IMR-90 (cell line): ENCODE measurements at regions not wholly inside any gene's neighbourhood (a gene's known extent, or its start where the extent isn't known, plus 50 kb on each side); places are given as distances from the start of the nearest gene placed in this dataset.

ENCODE experiments used
- ATAC-seq: fragments of 200-7000 bp; cut with Tn5 transposase; 2 replicates; pipeline ENCODE4 v1.9.1; 2020; ENCODE audit warnings: low read depth, mild to moderate bottlenecking, moderate library complexity
- BruUV-seq: library from RNA; stranded (reverse); fragments of 400-500 nt; replicated peaks from 2 replicates; lab custom pipeline; 2021; lab: Mats Ljungman, UMichigan
- CTCF ChIA-PET: fragments of 300-600 bp; formaldehyde crosslinking; extraction: SDS; loops from one replicate; lab custom pipeline; 2021; ENCODE audit warnings: antibody characterized with exemption; lab: Yijun Ruan, JAX
- POLR2A ChIA-PET: fragments of 300-600 bp; sonication (Branson Sonifier 250); formaldehyde crosslinking; loops from one replicate; lab custom pipeline; 2022; ENCODE audit warnings: antibody characterized with exemption; ENCODE audit not compliant: unreplicated experiment; lab: Charles Lee
- DNase-seq: peaks from one replicate; pipeline ENCODE4 v3.0.0; 2013
- H2AFZ ChIP-seq: replicated peaks from 2 replicates; pipeline ENCODE3; 2013; ENCODE audit warnings: low read length, mild to moderate bottlenecking; ENCODE audit not compliant: poor library complexity
- H2AK5ac ChIP-seq: 2 replicates; pipeline ENCODE4 v1.6.1; 2013; ENCODE audit warnings: low read depth, low read length, inconsistent platforms
- H2AK9ac ChIP-seq: replicated peaks from 2 replicates; pipeline ENCODE3; 2013; ENCODE audit warnings: mild to moderate bottlenecking, low read depth, low read length, moderate library complexity; ENCODE audit not compliant: poor library complexity
- H2BK120ac ChIP-seq: 2 replicates; pipeline ENCODE4 v1.6.1; 2013; ENCODE audit warnings: low read depth, low read length, inconsistent platforms
- H2BK15ac ChIP-seq: 3 replicates; pipeline ENCODE4 v1.6.1; 2013; ENCODE audit warnings: low read depth, low read length, inconsistent platforms
- H2BK20ac ChIP-seq: 2 replicates; pipeline ENCODE4 v1.6.1; 2013; ENCODE audit warnings: low read depth, mild to moderate bottlenecking, inconsistent platforms, low read length, moderate library complexity
- H2BK5ac ChIP-seq: 2 replicates; pipeline ENCODE4 v1.6.1; 2013; ENCODE audit warnings: mild to moderate bottlenecking, low read depth, low read length, inconsistent platforms; ENCODE audit not compliant: poor library complexity, severe bottlenecking
- H3K14ac ChIP-seq: replicated peaks from 2 replicates; pipeline ENCODE4 v1.6.1; 2013; ENCODE audit warnings: low read depth, low read length, inconsistent platforms
- H3K18ac ChIP-seq: 2 replicates; pipeline ENCODE4 v1.6.1; 2013; ENCODE audit warnings: low read depth, low read length, control low read depth
- H3K23ac ChIP-seq: 2 replicates; pipeline ENCODE4 v1.6.1; 2013; ENCODE audit warnings: low read depth, low read length, inconsistent platforms
- H3K27ac ChIP-seq: 2 replicates; pipeline ENCODE4 v1.5.1; 2013; ENCODE audit warnings: mild to moderate bottlenecking, control low read depth, low read length; ENCODE audit not compliant: insufficient read depth
- H3K27me3 ChIP-seq: 2 replicates; pipeline ENCODE4 v1.6.1; 2013; ENCODE audit warnings: low read length; ENCODE audit not compliant: control insufficient read depth, insufficient read depth
- H3K36me3 ChIP-seq: 2 replicates; pipeline ENCODE4 v1.6.1; 2013; ENCODE audit warnings: low read length, mixed read lengths; ENCODE audit not compliant: control insufficient read depth, insufficient read depth
- H3K4ac ChIP-seq: 2 replicates; pipeline ENCODE4 v1.6.1; 2013; ENCODE audit warnings: low read depth, low read length, inconsistent platforms
- H3K4me1 ChIP-seq: 2 replicates; pipeline ENCODE4 v1.6.1; 2013; ENCODE audit warnings: low read length, mixed read lengths; ENCODE audit not compliant: control insufficient read depth, insufficient read depth
- H3K4me2 ChIP-seq: 2 replicates; pipeline ENCODE4 v1.6.1; 2013; ENCODE audit warnings: low read depth, mild to moderate bottlenecking, control low read depth, low read length, moderate library complexity
- H3K4me3 ChIP-seq: 2 replicates; pipeline ENCODE4 v1.5.1; 2013; ENCODE audit warnings: low read depth, mild to moderate bottlenecking, control low read depth, low read length, moderate library complexity; ENCODE audit not compliant: insufficient read depth
- H3K56ac ChIP-seq: 2 replicates; pipeline ENCODE4 v1.6.1; 2013; ENCODE audit warnings: low read length, inconsistent platforms; ENCODE audit not compliant: insufficient read depth; ENCODE audit errors: extremely low read depth
- H3K79me1 ChIP-seq, 2 experiments: 2 replicates each; pipeline ENCODE4 v1.6.1; 2013; ENCODE audit warnings: low read length in 2 of 2, inconsistent platforms in 1 of 2, low read depth in 1 of 2
- H3K9ac ChIP-seq: 2 replicates; pipeline ENCODE4 v1.6.1; 2013; ENCODE audit warnings: low read depth, low read length, control low read depth
- H3K9me1 ChIP-seq: 2 replicates; pipeline ENCODE4 v1.6.1; 2013; ENCODE audit warnings: low read length, inconsistent platforms; ENCODE audit not compliant: insufficient read depth
- H3K9me3 ChIP-seq: 2 replicates; pipeline ENCODE4 v1.6.1; 2013; ENCODE audit warnings: low read length; ENCODE audit not compliant: control insufficient read depth, insufficient read depth
- H4K20me1 ChIP-seq: 2 replicates; pipeline ENCODE4 v1.6.1; 2013; ENCODE audit warnings: low read length, inconsistent platforms; ENCODE audit not compliant: insufficient read depth
- H4K5ac ChIP-seq: 2 replicates; pipeline ENCODE4 v1.6.1; 2013; ENCODE audit warnings: mild to moderate bottlenecking, low read depth, low read length, control low read depth
- H4K8ac ChIP-seq, 2 experiments: 2 replicates each; pipeline ENCODE4 v1.6.1; 2013; ENCODE audit warnings: low read depth in 2 of 2, low read length in 2 of 2, control low read depth in 1 of 2, inconsistent platforms in 1 of 2
- H4K91ac ChIP-seq: 2 replicates; pipeline ENCODE4 v1.6.1; 2013; ENCODE audit warnings: low read depth, low read length, inconsistent platforms; ENCODE audit not compliant: insufficient read depth
- CHD1 ChIP-seq: IDR thresholded peaks from 2 replicates; pipeline ENCODE4 v1.6.1; 2012; ENCODE audit warnings: low read depth, low read length, improper control_type of control experiment
- ELK1 ChIP-seq: fragments of 150-350 bp; IDR thresholded peaks from 2 replicates; pipeline ENCODE4 v1.6.1; 2016; ENCODE audit warnings: low read depth, mild to moderate bottlenecking, low read length, moderate library complexity, borderline replicate concordance
- FOS ChIP-seq: fragments of 150-350 bp; IDR thresholded peaks from 2 replicates; pipeline ENCODE4 v1.6.1; 2016; ENCODE audit warnings: low read depth, low read length
- MXI1 ChIP-seq: IDR thresholded peaks from 2 replicates; pipeline ENCODE4 v1.6.1; 2012; ENCODE audit warnings: low read depth, mild to moderate bottlenecking, low read length, moderate library complexity, borderline replicate concordance
- RAD21 ChIP-seq: IDR thresholded peaks from 2 replicates; pipeline ENCODE4 v1.6.1; 2012; ENCODE audit warnings: low read length, improper control_type of control experiment
- RFX5 ChIP-seq: IDR thresholded peaks from 2 replicates; pipeline ENCODE4 v1.8.0; 2012; ENCODE audit warnings: low read depth, mild to moderate bottlenecking, low read length, moderate library complexity
- SMC3 ChIP-seq: fragments of 150-350 bp; IDR thresholded peaks from 2 replicates; pipeline ENCODE4 v1.6.1; 2016; ENCODE audit warnings: low read depth, mild to moderate bottlenecking, antibody characterized with exemption, low read length, moderate library complexity
- USF2 ChIP-seq: fragments of 150-350 bp; IDR thresholded peaks from 2 replicates; pipeline ENCODE4 v1.6.1; 2017; ENCODE audit warnings: mild to moderate bottlenecking, antibody characterized with exemption, low read length, low read depth
- WGBS, 2 experiments: methylation state at CpG; one replicate each; pipeline versions ENCODE4 v1.1.5 to v1.1.7; 2013; ENCODE audit warnings: missing lambda C conversion rate in 2 of 2; ENCODE audit not compliant: insufficient read length in 1 of 2; ENCODE audit errors: extremely low coverage in 2 of 2; 5-methylcytosine and 5-hydroxymethylcytosine counted together
- dilution Hi-C: fragments of 300-500 bp; cut with HindIII; formaldehyde crosslinking; loops from one replicate; pipeline ENCODE4 v1.14.3; 2018; ENCODE audit warnings: low sequenced_read_pairs; ENCODE audit not compliant: unreplicated experiment
- in situ Hi-C: fragments of 300-500 bp; cut with MboI; formaldehyde crosslinking; loops from 3 replicates; pipeline ENCODE4 v1.14.3; 2019; ENCODE audit warnings: low sequenced_read_pairs, inconsistent platforms, mixed read lengths
- intact Hi-C: fragments of 100-400 bp; cut with micrococcal nuclease; formaldehyde crosslinking; loops from 2 replicates; pipeline ENCODE4 v1.10.0; 2022

- CTCF ChIA-PET: no interaction called here
- in situ Hi-C loops: no loop called here
- WGBS, 2 experiments: 81% methylated on average over 2 of the region's 4 CpGs; no CpG with 5 or more reads in 1 of the 2 experiments
- Histone ChIP-seq H2AK5ac (no peak overlapping the region), H3K9me3 (no peaks in the 10 kb centered on the region), H3K18ac (no peak overlapping the region), H4K20me1 (no peaks in the 10 kb centered on the region), H3K9ac (no peak overlapping the region), H3K23ac (no peak overlapping the region), H4K5ac (no peak overlapping the region), H3K56ac (no peak overlapping the region), H3K14ac (no peak overlapping the region), H3K4me1 (peaks cover 9% of the 10 kb centered on the region), H2AFZ (no peak overlapping the region), H4K8ac (no peak overlapping the region), H3K4me3 (no peak overlapping the region), H2BK5ac (no peak overlapping the region), H2AK9ac (no peak overlapping the region), H3K27me3 (peaks cover 6% of the 10 kb centered on the region), H3K36me3 (no peaks in the 10 kb centered on the region), H2BK20ac (no peak overlapping the region), H3K79me1 (no peaks in the 10 kb centered on the region), H3K4ac (no peak overlapping the region), H4K91ac (no peak overlapping the region), H3K27ac (no peak overlapping the region), H2BK15ac (no peak overlapping the region), H2BK120ac (no peak overlapping the region), H3K9me1 (no peaks in the 10 kb centered on the region), H3K4me2 (no peak overlapping the region)
- intact Hi-C loops: loop anchor here (5.0 to 10.0 kb wide), 5 partner anchors 58 to 1080 kb away; partner anchors contain the start of gene C11orf58
- TF ChIP-seq USF2 (no peak), SMC3 (no peak), ELK1 (no peak), CHD1 (no peak), FOS (no peak), RAD21 (no peak), RFX5 (no peak), MXI1 (no peak)
- DNase-seq (no peak), ATAC-seq (no peak)
- BruUV-seq: no TSS peak
- POLR2A ChIA-PET: interaction anchor here (0.6 kb wide), 1 partner anchor 76 kb away, joined by 3 read pairs; no protein-coding TSS in a partner anchor
- dilution Hi-C loops: no loop called here
Measured at GRCh38 chr11:15654451-15654850, 539.7 kb downstream of the INSC start.
